Large intestine (tissue), 3 donors: ENCODE measurements at regions not wholly inside any gene's neighbourhood (a gene's known extent, or its start where the extent isn't known, plus 50 kb on each side); places are given as distances from the start of the nearest gene placed in this dataset.
"Not testable (repeated sequence)": the region's sequence is repeated elsewhere in the genome, so short reads cannot be mapped to it uniquely, and the experiment has no call there.

ENCODE experiments used
- DNase-seq, 2 donors: peaks; one replicate each; pipeline versions ENCODE4 v3.0.0 to v3.0.0-alpha.2; 2013
- H3K27ac ChIP-seq: one replicate; pipeline ENCODE4 v1.5.1; 2013; ENCODE audit warnings: low read length
- H3K27me3 ChIP-seq: 2 replicates; pipeline ENCODE4 v1.6.1; 2013; ENCODE audit warnings: low read length; ENCODE audit not compliant: control insufficient read depth, insufficient read depth
- H3K36me3 ChIP-seq: 2 replicates; pipeline ENCODE4 v1.6.1; 2013; ENCODE audit warnings: low read length; ENCODE audit not compliant: control insufficient read depth, insufficient read depth
- H3K4me1 ChIP-seq: one replicate; pipeline ENCODE4 v1.6.1; 2013; ENCODE audit warnings: low read length; ENCODE audit not compliant: control insufficient read depth, insufficient read depth
- H3K4me3 ChIP-seq: one replicate; pipeline ENCODE4 v1.5.1; 2013; ENCODE audit warnings: low read length
- H3K9me3 ChIP-seq: one replicate; pipeline ENCODE4 v1.6.1; 2013; ENCODE audit warnings: mild to moderate bottlenecking, low read depth, low read length, moderate library complexity; ENCODE audit not compliant: control insufficient read depth
- WGBS: methylation state at CpG from one replicate; pipeline ENCODE4 v1.1.5; 2013; ENCODE audit warnings: low lambda C conversion rate; ENCODE audit not compliant: insufficient coverage; 5-methylcytosine and 5-hydroxymethylcytosine counted together

DNA sequence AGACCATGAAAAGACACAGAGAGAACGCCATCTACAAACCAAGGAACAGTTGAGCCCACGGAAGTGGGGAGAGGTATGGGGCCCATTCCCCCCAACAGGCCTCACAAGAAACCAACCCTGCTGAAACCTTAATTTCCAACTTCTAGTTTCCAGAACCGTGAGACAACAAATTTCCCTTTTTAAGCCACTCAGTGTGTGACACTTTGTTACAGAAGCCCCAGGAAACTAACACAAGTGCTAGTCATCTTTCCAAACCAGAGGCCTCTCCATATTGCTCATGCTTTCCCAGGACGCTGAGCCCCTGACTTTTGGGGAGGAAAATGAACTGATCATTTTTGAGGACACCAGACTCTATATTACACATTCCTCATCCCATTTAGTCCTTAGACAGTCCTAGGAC is 186.8 kb downstream of the NUFIP1 start:
- DNase-seq: no peak
- Histone ChIP-seq H3K27me3 (no peaks in the 10 kb centered on the region), H3K36me3 (no peaks in the 10 kb centered on the region), H3K4me1 (peaks cover 19% of the 10 kb centered on the region), H3K27ac (peak overlapping the region; percentile 77), H3K9me3 (no peaks in the 10 kb centered on the region), H3K4me3 (no peak overlapping the region)
- 100% methylated on average over 2 of the region's 4 CpGs for WGBS

GRCh38 chr13:44801990-44802389 is 187.3 kb downstream of the NUFIP1 start:
- Histone ChIP-seq H3K4me3 (no peak overlapping the region), H3K27ac (peak overlapping the region; percentile 77), H3K4me1 (peaks cover 16% of the 10 kb centered on the region), H3K27me3 (no peaks in the 10 kb centered on the region), H3K36me3 (no peaks in the 10 kb centered on the region), H3K9me3 (no peaks in the 10 kb centered on the region)
- WGBS: no CpG with 5 or more reads among the region's 4 CpGs
- peak; percentile 44 to 78 for DNase-seq

DNA sequence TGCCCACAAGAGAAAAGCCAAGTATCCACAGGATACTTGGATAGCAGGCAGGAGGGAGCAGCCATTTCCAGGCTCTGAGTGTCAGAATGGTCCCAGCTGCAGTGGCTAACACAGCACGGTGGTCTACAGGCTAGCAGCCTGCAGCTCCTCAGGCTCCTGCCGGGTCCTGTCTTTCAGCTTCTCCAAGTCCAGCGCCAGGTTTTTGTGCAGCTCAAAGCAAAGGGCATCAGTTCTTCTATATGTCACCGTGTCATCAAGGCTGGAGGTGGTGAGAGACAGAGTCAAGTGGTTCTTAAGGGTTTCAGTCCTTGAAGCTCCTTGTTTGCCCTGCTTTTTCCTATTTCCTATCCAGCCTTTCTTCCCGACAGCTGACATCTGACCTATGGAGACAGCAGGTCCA is 188.6 kb downstream of the NUFIP1 start:
- Histone ChIP-seq H3K4me3 (no peak overlapping the region), H3K9me3 (no peaks in the 10 kb centered on the region), H3K27me3 (no peaks in the 10 kb centered on the region), H3K36me3 (no peaks in the 10 kb centered on the region), H3K4me1 (peaks cover 3% of the 10 kb centered on the region), H3K27ac (no peak overlapping the region)
- DNase-seq: no peak
- 100% methylated on average over 1 of the region's 5 CpGs for WGBS

- no peak for DNase-seq
- Histone ChIP-seq H3K36me3 (no peaks in the 10 kb centered on the region), H3K4me3 (no peak overlapping the region), H3K4me1 (peaks cover 2% of the 10 kb centered on the region), H3K27me3 (no peaks in the 10 kb centered on the region), H3K9me3 (no peaks in the 10 kb centered on the region), H3K27ac (no peak overlapping the region)
- no CpG with 5 or more reads among the region's 2 CpGs for whole genome bisulfite sequencing
These were observed 191.6 kb downstream of the NUFIP1 start for GRCh38 chr13:44797685-44798084.

- H3K4me3 ChIP-seq: no peak overlapping the region
- H3K27me3 ChIP-seq: no peaks in the 10 kb centered on the region
- H3K4me1 ChIP-seq: peaks cover 2% of the 10 kb centered on the region
- H3K36me3 ChIP-seq: no peaks in the 10 kb centered on the region
- no peaks in the 10 kb centered on the region for H3K9me3 ChIP-seq
- WGBS: 60% methylated on average over 1 of the region's 5 CpGs
- H3K27ac ChIP-seq: no peak overlapping the region
- no peak for DNase-seq
These were observed 192.4 kb downstream of the NUFIP1 start for GRCh38 chr13:44796597-44797490.

DNA sequence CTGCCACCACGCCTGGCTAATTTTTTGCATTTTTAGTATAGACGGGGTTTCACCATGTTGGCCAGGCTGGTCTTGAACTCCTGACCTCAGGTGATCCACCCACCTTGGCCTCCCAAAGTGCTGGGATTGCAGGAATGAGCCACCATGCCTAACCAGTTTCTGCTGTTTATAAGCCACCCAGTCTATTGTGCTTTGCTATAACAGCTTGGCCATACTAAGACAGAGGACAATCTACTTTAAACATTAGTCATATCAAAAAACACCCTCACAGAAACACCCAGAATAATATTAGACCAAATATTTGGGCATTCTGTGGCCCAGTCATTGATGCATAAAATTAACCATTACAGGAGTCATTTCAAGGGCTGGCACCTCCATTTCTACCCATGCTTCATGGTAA is 193.2 kb downstream of the NUFIP1 start:
- H3K4me3 ChIP-seq, H3K4me1 ChIP-seq, H3K27me3 ChIP-seq, H3K36me3 ChIP-seq, DNase-seq, H3K9me3 ChIP-seq, H3K27ac ChIP-seq: not testable (repeated sequence)
- WGBS: no CpG with 5 or more reads among the region's 2 CpGs

GRCh38 chr13:44795176-44795575 is 194.1 kb downstream of the NUFIP1 start:
- 100% methylated on average over 1 of the region's 2 CpGs for WGBS
- no peak for DNase-seq
- H3K4me3 ChIP-seq: no peak overlapping the region
- no peaks in the 10 kb centered on the region for H3K9me3 ChIP-seq
- H3K4me1 ChIP-seq: no peaks in the 10 kb centered on the region
- no peak overlapping the region for H3K27ac ChIP-seq
- no peaks in the 10 kb centered on the region for H3K36me3 ChIP-seq
- no peaks in the 10 kb centered on the region for H3K27me3 ChIP-seq

DNA sequence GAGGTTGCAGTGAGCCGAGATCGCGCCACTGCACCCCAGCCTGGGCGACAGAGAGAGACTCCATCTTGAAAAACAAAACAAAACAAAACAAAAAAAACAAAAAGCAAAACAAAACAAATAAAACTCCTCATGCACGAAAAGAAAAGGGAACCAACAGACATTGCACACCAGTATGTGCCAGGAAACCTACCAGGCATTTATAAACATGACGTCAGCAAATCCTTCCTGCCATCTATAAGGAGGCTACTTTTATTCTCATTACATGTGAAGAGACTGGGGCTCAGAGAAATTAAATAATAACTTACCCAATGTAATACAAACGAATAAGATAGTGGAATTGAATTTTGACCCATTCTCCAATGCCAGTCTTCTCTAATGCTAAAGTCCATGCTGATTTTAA is 197.2 kb downstream of the NUFIP1 start:
- Histone ChIP-seq H3K4me1 (no peaks in the 10 kb centered on the region), H3K36me3 (no peaks in the 10 kb centered on the region), H3K27me3 (no peaks in the 10 kb centered on the region), H3K4me3 (no peak overlapping the region), H3K9me3 (peaks cover 5% of the 10 kb centered on the region), H3K27ac (no peak overlapping the region)
- WGBS: 78% methylated on average over 4 of the region's 7 CpGs
- no peak for DNase-seq

GRCh38 chr13:44790289-44790688 is 199.0 kb downstream of the NUFIP1 start:
- no peaks in the 10 kb centered on the region for H3K36me3 ChIP-seq
- WGBS: no CpG with 5 or more reads among the region's 4 CpGs

GRCh38 chr13:44787617-44788016 is 201.7 kb downstream of the NUFIP1 start:
- no peak for DNase-seq
- Histone ChIP-seq H3K27ac (no peak overlapping the region), H3K27me3 (no peaks in the 10 kb centered on the region), H3K9me3 (peaks cover 5% of the 10 kb centered on the region), H3K36me3 (no peaks in the 10 kb centered on the region), H3K4me1 (peaks cover 8% of the 10 kb centered on the region), H3K4me3 (no peak overlapping the region)
- WGBS: no CpG with 5 or more reads among the region's 7 CpGs

More at GRCh38 chr13:44790289-44790688, 199.0 kb downstream of the NUFIP1 start:
- Histone ChIP-seq H3K27me3 (no peaks in the 10 kb centered on the region), H3K27ac (no peak overlapping the region), H3K9me3 (peaks cover 5% of the 10 kb centered on the region), H3K4me3 (no peak overlapping the region), H3K4me1 (no peaks in the 10 kb centered on the region)
- DNase-seq: no peak

- peaks cover 8% of the 10 kb centered on the region for H3K4me1 ChIP-seq
These were observed 202.5 kb downstream of the NUFIP1 start for GRCh38 chr13:44786756-44787155.

More at GRCh38 chr13:44786756-44787155, 202.5 kb downstream of the NUFIP1 start:
- Histone ChIP-seq H3K27me3 (no peaks in the 10 kb centered on the region), H3K4me3 (no peak overlapping the region), H3K9me3 (peaks cover 5% of the 10 kb centered on the region), H3K36me3 (no peaks in the 10 kb centered on the region), H3K27ac (no peak overlapping the region)
- DNase-seq: no peak
- WGBS: 60% methylated on average over 1 of the region's 3 CpGs
